Chondrocyte (in vitro differentiated cells): ENCODE measurements at regions not wholly inside any gene's neighbourhood (a gene's known extent, or its start where the extent isn't known, plus 50 kb on each side); places are given as distances from the start of the nearest gene placed in this dataset.

Experiments used
- DNase-seq: peaks from one replicate; pipeline ENCODE4 v3.0.0; 2021; ENCODE audit warnings: mixed read lengths, low spot score
- H3K27ac Mint-ChIP-seq: one replicate; pipeline ENCODE4 v1.8.0; 2021; ENCODE audit warnings: mild to moderate bottlenecking, moderate library complexity, mixed read lengths; ENCODE audit not compliant: unreplicated experiment
- H3K27me3 Mint-ChIP-seq: 2 replicates; pipeline ENCODE4 v1.8.0; 2021; ENCODE audit warnings: low read depth, mixed read lengths
- H3K36me3 Mint-ChIP-seq: 2 replicates; pipeline ENCODE4 v1.8.0; 2021; ENCODE audit warnings: low read depth, mixed read lengths
- H3K4me1 Mint-ChIP-seq: 2 replicates; pipeline ENCODE4 v1.8.0; 2021; ENCODE audit warnings: low read depth, mild to moderate bottlenecking, mixed read lengths
- H3K4me3 Mint-ChIP-seq: one replicate; pipeline ENCODE4 v1.8.0; 2021; ENCODE audit warnings: mild to moderate bottlenecking, moderate library complexity, mixed read lengths; ENCODE audit not compliant: unreplicated experiment
- H3K9me3 Mint-ChIP-seq: 2 replicates; pipeline ENCODE4 v1.8.0; 2021; ENCODE audit warnings: low read depth, mixed read lengths
- CTCF ChIP-seq: fragments of 200-600 bp; sonication (generic); IDR thresholded peaks from 2 replicates; pipeline ENCODE4 v1.5.0; 2021; ENCODE audit warnings: antibody characterized with exemption, mild to moderate bottlenecking, moderate library complexity

- Mint-ChIP-seq H3K36me3 (no peaks in the 10 kb centered on the region), H3K27me3 (no peaks in the 10 kb centered on the region), H3K4me1 (peaks cover 27% of the 10 kb centered on the region), H3K4me3 (no peak overlapping the region), H3K27ac (no peak overlapping the region), H3K9me3 (no peaks in the 10 kb centered on the region)
- DNase-seq: no peak
- no peak for TF ChIP-seq CTCF
Observed at GRCh38 chr16:14370736-14371234, 259.3 kb downstream of the PARN start.

DNA sequence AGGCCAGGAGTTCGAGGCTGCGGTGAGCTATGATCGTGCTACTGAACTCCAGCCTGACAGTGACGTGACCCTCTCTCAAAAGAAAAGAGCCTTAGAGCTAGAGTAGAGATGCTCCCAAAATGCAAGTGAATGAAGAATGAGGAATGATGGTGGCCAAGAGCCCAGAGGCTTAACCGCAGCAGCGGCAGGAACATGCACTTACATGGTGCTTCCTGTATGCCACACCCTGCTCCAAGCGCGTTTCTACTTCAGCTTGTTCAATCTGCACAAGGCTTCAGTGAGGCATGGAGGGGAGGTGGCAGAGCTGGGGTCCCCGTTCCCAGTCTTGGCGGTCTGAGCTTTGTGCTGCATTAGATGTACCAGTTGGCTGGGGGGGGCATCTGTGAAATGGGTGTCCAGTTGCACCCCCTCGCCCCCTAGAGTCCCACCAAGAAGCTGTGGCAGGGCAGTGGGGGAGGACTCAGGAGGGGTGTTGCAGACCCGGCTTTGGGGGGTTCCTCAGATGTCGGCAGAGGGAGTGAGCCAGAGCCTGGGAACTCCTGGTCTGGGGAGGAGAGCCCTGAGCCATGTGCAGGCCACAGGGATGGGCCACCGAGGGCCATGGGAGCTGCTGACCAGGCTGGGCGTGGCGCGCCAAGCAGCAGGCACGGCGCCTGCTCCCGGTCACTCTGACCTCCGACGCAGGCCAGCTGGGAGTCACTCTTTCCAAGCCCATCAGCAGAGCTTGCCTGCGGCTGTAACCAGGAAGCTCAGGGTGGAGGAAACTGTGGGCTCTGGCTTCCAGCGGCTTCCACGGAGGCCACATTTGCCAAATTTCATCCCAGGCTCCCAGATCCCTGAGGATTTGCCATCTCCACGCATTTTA is 260.1 kb downstream of the PARN start:
- peaks cover 26% of the 10 kb centered on the region for H3K4me1 Mint-ChIP-seq
- no peak for TF ChIP-seq CTCF
- no peaks in the 10 kb centered on the region for H3K9me3 Mint-ChIP-seq
- no peak overlapping the region for H3K4me3 Mint-ChIP-seq
- no peak for DNase-seq
- no peak overlapping the region for H3K27ac Mint-ChIP-seq
- no peaks in the 10 kb centered on the region for H3K36me3 Mint-ChIP-seq
- no peaks in the 10 kb centered on the region for H3K27me3 Mint-ChIP-seq

- Mint-ChIP-seq H3K27me3 (no peaks in the 10 kb centered on the region), H3K4me1 (peaks cover 26% of the 10 kb centered on the region), H3K4me3 (no peak overlapping the region), H3K9me3 (no peaks in the 10 kb centered on the region), H3K36me3 (no peaks in the 10 kb centered on the region), H3K27ac (no peak overlapping the region)
- no peak for DNase-seq
- no peak for TF ChIP-seq CTCF
Observed at GRCh38 chr16:14368399-14368798, 261.7 kb downstream of the PARN start.

DNA sequence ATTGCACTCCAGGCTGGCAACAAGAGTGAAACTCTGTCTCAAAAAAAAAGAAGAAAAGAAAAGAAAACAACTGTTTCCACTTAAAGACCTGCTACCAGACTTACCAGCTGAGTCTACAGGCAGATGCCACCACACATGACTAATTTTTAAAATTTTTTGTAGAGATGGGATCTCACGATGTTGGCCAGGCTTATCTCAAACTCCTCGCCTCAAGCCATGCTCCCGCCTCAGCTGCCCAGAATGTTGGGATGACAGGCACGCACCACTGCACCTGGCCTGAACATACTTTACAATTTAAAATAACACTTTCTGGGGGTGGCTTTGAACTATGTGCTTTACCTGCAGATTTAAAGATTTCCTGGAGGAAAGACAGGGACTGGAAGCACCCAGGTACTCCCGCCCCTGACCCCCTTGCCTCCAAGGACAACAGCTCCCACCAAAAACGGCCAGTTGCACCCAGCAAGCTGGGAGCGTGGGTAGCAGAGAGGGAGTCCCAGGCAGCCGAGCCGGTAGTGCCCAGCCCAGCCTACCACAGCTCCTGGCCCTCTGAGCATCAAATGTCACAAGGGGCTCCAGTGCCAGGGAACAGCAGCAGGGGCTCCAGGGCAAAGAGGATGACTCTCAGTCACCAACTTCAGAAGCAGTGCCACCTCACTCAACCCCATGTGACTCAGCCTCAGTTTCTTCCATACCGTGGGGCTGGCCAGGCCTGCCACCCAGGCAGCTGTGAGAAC is 262.9 kb downstream of the PARN start:
- no peaks in the 10 kb centered on the region for H3K9me3 Mint-ChIP-seq
- no peak for TF ChIP-seq CTCF
- DNase-seq: no peak
- H3K36me3 Mint-ChIP-seq: no peaks in the 10 kb centered on the region
- no peak overlapping the region for H3K27ac Mint-ChIP-seq
- no peak overlapping the region for H3K4me3 Mint-ChIP-seq
- peaks cover 32% of the 10 kb centered on the region for H3K4me1 Mint-ChIP-seq
- no peaks in the 10 kb centered on the region for H3K27me3 Mint-ChIP-seq

DNA sequence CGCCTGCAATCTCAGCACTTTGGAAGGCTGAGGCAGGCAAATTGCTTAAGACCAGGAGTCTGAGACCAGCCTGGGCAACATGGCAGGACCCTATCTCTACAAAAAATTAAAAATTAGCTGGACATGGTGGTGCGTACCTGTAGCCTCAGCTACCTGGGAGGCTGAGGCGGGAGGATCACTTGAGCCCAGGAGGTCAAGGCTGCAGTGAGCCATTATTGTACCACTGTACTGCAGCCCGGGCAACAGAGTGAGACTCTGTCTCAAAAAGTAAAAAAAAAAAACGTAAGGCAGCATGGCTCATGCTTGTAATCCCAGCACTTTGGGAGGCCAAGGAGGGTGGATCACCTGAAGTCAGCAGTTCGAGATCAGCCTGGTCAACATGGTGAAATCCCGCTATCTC is 263.6 kb downstream of the PARN start:
- no peak for TF ChIP-seq CTCF
- Mint-ChIP-seq H3K4me3 (no peak overlapping the region), H3K9me3 (no peaks in the 10 kb centered on the region), H3K4me1 (peaks cover 32% of the 10 kb centered on the region), H3K36me3 (no peaks in the 10 kb centered on the region), H3K27ac (no peak overlapping the region), H3K27me3 (no peaks in the 10 kb centered on the region)
- no peak for DNase-seq
